MCF 10A (cell line): ENCODE measurements at regions not wholly inside any gene's neighbourhood (a gene's known extent, or its start where the extent isn't known, plus 50 kb on each side); places are given as distances from the start of the nearest gene placed in this dataset.

ENCODE experiments used
- BruUV-seq: library from RNA; stranded (reverse); fragments of 400-500 nt; replicated peaks from 2 replicates; lab custom pipeline; 2021; lab: Mats Ljungman, UMichigan
- CTCF ChIA-PET: fragments of 300-600 bp; sonication (Branson Sonifier 250); formaldehyde crosslinking; extraction: SDS; loops from one replicate; lab custom pipeline; 2021; ENCODE audit warnings: antibody characterized with exemption, inconsistent platforms; lab: Yijun Ruan, JAX
- POLR2A ChIA-PET: fragments of 300-600, 350-650 bp; sonication (Branson Sonifier 250); formaldehyde crosslinking; extraction: SDS; loops from one replicate; lab custom pipeline; 2020; ENCODE audit warnings: antibody characterized with exemption, inconsistent platforms; lab: Yijun Ruan, JAX
- DNase-seq: peaks from one replicate; pipeline ENCODE4 v3.0.0-alpha.2; 2018; ENCODE audit not compliant: unreplicated experiment
- H3K27ac Mint-ChIP-seq: one replicate; pipeline ENCODE4 v1.8.0; 2022; ENCODE audit warnings: mild to moderate bottlenecking, low read depth, mixed read lengths; ENCODE audit not compliant: unreplicated experiment
- H3K27me3 Mint-ChIP-seq: one replicate; pipeline ENCODE4 v1.8.0; 2022; ENCODE audit warnings: mixed read lengths; ENCODE audit not compliant: insufficient read depth, unreplicated experiment
- H3K36me3 Mint-ChIP-seq: one replicate; pipeline ENCODE4 v1.8.0; 2022; ENCODE audit warnings: mild to moderate bottlenecking, moderate library complexity, mixed read lengths; ENCODE audit not compliant: insufficient read depth, unreplicated experiment
- H3K4me1 Mint-ChIP-seq: one replicate; pipeline ENCODE4 v1.8.0; 2022; ENCODE audit warnings: mixed read lengths; ENCODE audit not compliant: insufficient read depth, unreplicated experiment
- H3K4me3 Mint-ChIP-seq: one replicate; pipeline ENCODE4 v1.8.0; 2022; ENCODE audit warnings: mild to moderate bottlenecking, moderate library complexity, mixed read lengths; ENCODE audit not compliant: unreplicated experiment
- H3K9me3 Mint-ChIP-seq: one replicate; pipeline ENCODE4 v1.8.0; 2022; ENCODE audit warnings: mixed read lengths; ENCODE audit not compliant: unreplicated experiment
- intact Hi-C: fragments of 100-400 bp; cut with micrococcal nuclease; formaldehyde crosslinking; loops from 2 replicates; pipeline ENCODE4 v1.14.1; 2022
- TF ChIP-seq, protein P1 (sequence below): fragments of 200-600 bp; IDR thresholded peaks from one replicate; pipeline ENCODE4 v1.8.0; 2022; ENCODE audit warnings: antibody characterized with exemption, mild to moderate bottlenecking; ENCODE audit not compliant: unreplicated experiment

DNA sequence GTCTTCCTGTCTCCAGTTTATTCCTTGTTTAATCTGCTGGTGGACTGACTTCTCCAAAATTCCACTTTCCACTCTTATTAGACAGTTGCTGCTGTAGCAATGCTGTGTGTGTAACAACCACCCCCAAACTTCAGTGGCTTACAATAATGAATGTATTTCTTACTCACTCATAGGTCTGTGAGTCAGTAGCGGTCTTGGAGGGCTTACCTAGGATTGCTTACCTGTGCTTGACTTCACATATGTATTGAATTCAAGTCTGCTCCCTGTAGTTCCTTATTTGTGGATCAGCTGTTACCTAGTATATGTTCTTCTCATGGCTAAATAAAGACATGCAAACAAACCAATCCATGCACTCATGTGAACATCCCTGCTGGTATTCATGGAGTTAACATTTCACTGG lies 224.6 kb downstream of the MAP2K6 start:
- no peaks in the 10 kb centered on the region for H3K9me3 Mint-ChIP-seq
- BruUV-seq = no TSS peak
- ChIA-PET POLR2A (interaction anchor here (1.1 kb wide), 1 partner anchor 29 kb away, joined by 3 read pairs; no protein-coding TSS in a partner anchor), CTCF (interaction anchor here (1.6 kb wide), 1 partner anchor 30 kb away, joined by 5 read pairs; no protein-coding TSS in a partner anchor)
- H3K27me3 Mint-ChIP-seq = no peaks in the 10 kb centered on the region
- intact Hi-C loops = no loop called here
- no peak overlapping the region for H3K4me3 Mint-ChIP-seq
- H3K4me1 Mint-ChIP-seq = no peaks in the 10 kb centered on the region
- TF ChIP-seq, protein P1, sequence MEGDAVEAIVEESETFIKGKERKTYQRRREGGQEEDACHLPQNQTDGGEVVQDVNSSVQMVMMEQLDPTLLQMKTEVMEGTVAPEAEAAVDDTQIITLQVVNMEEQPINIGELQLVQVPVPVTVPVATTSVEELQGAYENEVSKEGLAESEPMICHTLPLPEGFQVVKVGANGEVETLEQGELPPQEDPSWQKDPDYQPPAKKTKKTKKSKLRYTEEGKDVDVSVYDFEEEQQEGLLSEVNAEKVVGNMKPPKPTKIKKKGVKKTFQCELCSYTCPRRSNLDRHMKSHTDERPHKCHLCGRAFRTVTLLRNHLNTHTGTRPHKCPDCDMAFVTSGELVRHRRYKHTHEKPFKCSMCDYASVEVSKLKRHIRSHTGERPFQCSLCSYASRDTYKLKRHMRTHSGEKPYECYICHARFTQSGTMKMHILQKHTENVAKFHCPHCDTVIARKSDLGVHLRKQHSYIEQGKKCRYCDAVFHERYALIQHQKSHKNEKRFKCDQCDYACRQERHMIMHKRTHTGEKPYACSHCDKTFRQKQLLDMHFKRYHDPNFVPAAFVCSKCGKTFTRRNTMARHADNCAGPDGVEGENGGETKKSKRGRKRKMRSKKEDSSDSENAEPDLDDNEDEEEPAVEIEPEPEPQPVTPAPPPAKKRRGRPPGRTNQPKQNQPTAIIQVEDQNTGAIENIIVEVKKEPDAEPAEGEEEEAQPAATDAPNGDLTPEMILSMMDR = no peak
- no peaks in the 10 kb centered on the region for H3K36me3 Mint-ChIP-seq
- no peak for DNase-seq
- H3K27ac Mint-ChIP-seq = no peak overlapping the region

DNA sequence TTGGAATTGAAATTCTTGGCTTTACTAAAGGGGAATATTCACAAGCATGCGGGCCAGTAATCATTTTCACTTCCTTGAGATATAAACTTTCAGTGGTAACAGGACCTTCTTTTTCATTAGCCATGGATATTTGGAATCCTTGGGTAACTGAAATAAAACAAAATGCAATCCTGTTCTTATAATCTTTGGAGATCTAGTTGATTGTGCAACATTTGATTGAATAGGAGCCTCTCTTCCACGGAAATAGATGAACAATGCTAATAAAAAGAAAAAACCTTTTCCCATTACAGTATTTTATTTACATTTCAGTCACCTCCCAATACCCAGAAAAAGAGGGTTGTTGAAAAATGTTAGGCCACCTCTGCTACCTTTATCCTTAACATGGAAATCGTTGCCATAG lies 225.6 kb downstream of the MAP2K6 start:
- no peaks in the 10 kb centered on the region for H3K27me3 Mint-ChIP-seq
- no peaks in the 10 kb centered on the region for H3K4me1 Mint-ChIP-seq
- no peaks in the 10 kb centered on the region for H3K36me3 Mint-ChIP-seq
- POLR2A ChIA-PET = no interaction called here
- DNase-seq = no peak
- intact Hi-C loops = no loop called here
- TF ChIP-seq, protein P1 = no peak
- no peak overlapping the region for H3K27ac Mint-ChIP-seq
- no peak overlapping the region for H3K4me3 Mint-ChIP-seq
- CTCF ChIA-PET = no interaction called here
- H3K9me3 Mint-ChIP-seq = no peaks in the 10 kb centered on the region
- BruUV-seq = no TSS peak

DNA sequence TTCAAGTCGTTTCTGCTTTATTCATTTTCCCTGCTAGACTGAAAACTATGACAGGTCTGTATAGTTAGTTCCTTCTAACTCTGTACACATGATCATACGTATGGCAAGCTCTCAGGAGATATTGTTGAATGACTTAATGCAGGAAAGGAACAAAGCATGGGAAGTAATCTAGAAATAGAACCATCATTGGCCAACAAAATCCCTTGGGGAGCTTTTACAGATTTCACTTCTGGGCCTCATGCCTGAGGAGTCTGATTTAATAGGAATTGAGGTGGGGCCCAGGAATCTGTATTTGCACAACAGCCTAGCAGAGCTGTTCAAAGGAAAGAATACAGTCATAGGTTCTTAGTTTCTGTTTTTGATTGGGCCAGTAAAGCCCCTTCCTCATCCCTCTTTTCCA lies 229.2 kb downstream of the MAP2K6 start:
- H3K4me1 Mint-ChIP-seq = no peaks in the 10 kb centered on the region
- ChIA-PET CTCF (no interaction called here), POLR2A (interaction anchor here (0.5 to 1.2 kb wide), 2 partner anchors 10 to 21 kb away, joined by 3 read pairs; no protein-coding TSS in a partner anchor)
- H3K27ac Mint-ChIP-seq = no peak overlapping the region
- peaks cover 7% of the 10 kb centered on the region for H3K9me3 Mint-ChIP-seq
- H3K27me3 Mint-ChIP-seq = no peaks in the 10 kb centered on the region
- no peak overlapping the region for H3K4me3 Mint-ChIP-seq
- TF ChIP-seq, protein P1 = no peak
- intact Hi-C loops = no loop called here
- DNase-seq = no peak
- no peaks in the 10 kb centered on the region for H3K36me3 Mint-ChIP-seq
- no TSS peak for BruUV-seq

DNA sequence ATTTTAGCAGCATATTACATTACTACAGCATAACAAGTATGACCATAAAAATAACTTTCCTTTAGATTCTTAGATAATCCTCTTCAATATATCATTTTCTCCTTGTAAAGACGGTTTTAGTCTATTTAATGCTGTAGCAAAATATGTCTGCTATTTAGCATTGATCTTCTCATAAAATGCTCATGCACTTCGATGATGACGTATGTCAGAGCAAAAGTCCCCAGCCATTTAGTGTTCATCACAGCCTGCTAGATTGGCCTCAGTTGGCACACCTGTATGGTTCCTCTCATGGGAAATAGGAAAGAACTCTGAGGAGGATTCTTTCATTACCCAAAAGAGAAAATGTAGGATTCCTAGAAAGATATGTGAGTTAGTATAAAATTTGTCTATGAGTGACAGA lies 232.2 kb downstream of the MAP2K6 start:
- Mint-ChIP-seq H3K4me1 (no peaks in the 10 kb centered on the region), H3K36me3 (no peaks in the 10 kb centered on the region), H3K27me3 (no peaks in the 10 kb centered on the region), H3K4me3 (no peak overlapping the region), H3K27ac (no peak overlapping the region), H3K9me3 (peaks cover 7% of the 10 kb centered on the region)
- DNase-seq = no peak
- intact Hi-C loops = no loop called here
- no TSS peak for BruUV-seq
- ChIA-PET POLR2A (no interaction called here), CTCF (no interaction called here)
- TF ChIP-seq, protein P1 = no peak
